ENCODE measurements at regions not wholly inside any gene's neighbourhood (a gene's known extent, or its start where the extent isn't known, plus 50 kb on each side); places are given as distances from the start of the nearest gene placed in this dataset.

DNA sequence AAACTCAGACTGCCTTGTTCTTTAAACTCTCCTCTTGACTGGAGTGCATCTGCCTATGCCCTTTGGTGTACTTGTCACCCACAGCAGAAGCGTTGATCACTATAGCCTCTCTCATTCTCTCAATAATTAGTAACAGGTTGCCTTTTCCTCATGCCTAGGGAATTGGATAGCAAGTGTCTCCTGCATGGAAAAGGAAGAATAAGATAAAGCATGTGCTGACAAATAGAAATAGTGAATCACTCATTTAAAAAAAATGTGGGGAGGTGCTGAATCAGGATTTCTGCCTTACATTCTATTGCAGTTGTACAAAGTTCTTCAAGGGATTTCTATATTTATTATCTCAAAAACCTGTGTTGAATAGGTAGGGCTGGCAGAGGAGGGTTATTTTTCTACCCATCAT lies 323.0 kb downstream of the TXNL1 start:
- TF ChIP-seq CTCF (IDR thresholded peaks at IDR 0.05) (no peak), EP300 (IDR thresholded peaks at IDR 0.05) (no peak)

All from sigmoid colon (tissue), 4 donors.